GM18505 (cell line): ENCODE measurements at regions not wholly inside any gene's neighbourhood (a gene's known extent, or its start where the extent isn't known, plus 50 kb on each side); places are given as distances from the start of the nearest gene placed in this dataset.

ENCODE experiments used
- ATAC-seq: cut with Tn5 transposase; IDR thresholded peaks from one replicate; pipeline ENCODE4 v1.9.1; 2021; ENCODE audit not compliant: unreplicated experiment
- POLR2A ChIP-seq: IDR thresholded peaks from 4 replicates; pipeline ENCODE4 v1.6.1; 2011; ENCODE audit warnings: borderline replicate concordance; ENCODE audit not compliant: insufficient read depth, insufficient read length; ENCODE audit errors: extremely low read depth

DNA sequence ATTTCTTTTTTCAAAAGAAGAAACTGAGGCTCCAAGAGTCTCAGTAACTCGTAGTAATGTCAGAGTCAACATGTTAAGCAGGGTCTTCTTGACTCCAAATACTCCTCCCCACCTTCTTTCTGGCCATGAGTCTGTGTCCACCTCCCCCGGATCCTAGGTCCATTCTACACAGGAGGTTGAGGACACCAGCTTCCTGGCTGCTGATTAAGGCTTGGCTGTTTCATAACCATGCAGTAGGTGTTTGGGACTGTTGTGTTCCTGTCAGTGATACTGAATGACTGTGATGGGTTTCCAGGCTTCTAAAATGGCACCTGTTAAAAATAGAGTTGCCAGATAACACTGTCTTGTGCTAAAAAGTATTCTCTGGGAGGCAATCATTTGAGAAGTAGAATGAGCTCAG, 130.8 kb upstream of the IL12A start:
- no peak for ATAC-seq
- no peak for TF ChIP-seq POLR2A

DNA sequence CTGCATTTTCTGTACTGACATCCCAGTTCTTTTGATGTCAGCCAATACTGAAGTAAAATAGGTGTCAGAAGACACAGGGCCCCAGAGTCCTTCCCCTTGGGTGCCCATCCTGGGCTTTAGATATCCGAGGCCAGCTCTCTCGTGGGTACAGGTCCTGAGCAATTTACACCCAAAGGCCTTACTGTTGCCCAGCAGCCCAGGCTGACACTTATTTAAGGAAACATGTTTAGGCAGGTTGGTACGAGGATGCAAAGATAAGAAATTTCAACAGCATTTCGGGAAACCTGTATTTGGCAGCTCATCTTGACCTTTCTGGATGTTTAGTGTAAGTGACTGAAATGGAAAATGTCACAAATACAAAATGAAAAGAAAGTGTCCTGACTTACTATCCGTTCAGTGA, 130.0 kb upstream of the IL12A start:
- ATAC-seq, result no peak
- no peak for TF ChIP-seq POLR2A

DNA sequence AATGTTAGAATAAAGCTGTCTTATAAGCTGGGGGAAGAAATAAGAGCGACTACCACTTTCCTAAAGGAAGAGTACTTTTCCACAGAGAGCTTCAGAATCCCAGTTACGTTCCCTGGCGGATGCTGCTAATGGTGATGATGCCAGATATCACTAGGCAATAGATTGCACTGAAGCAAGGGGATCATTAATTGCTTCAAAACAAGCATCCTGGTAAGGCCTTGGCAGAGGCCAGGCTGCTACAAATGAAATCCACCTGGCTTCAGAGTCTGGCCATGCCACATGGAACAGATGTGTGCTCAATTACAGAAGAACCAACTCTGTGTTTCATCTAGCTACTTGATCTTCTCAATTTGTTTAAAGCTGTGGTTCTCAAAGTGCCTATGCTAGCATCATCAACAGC, 129.2 kb upstream of the IL12A start:
- no peak for ATAC-seq
- no peak for TF ChIP-seq POLR2A

DNA sequence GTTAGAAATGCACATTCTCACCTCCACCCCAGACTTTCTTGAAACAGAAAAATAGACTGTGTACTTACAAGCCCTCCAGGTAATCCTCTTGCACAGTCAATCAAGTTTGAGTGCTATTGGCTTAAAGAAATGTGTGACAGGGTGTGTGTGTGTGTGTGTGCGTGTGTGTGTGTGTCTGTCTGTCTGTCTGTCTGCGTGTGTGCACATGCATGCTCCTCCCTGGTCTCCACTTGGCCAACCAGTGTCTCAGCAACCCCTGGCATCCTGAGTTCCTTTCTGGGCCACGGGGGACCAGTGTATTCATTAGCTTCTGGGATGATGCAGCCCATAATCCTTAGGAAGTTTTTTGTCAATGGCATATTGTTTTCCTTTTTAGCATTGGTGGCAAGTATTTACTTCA, 128.8 kb upstream of the IL12A start:
- no peak for TF ChIP-seq POLR2A
- no peak for ATAC-seq

DNA sequence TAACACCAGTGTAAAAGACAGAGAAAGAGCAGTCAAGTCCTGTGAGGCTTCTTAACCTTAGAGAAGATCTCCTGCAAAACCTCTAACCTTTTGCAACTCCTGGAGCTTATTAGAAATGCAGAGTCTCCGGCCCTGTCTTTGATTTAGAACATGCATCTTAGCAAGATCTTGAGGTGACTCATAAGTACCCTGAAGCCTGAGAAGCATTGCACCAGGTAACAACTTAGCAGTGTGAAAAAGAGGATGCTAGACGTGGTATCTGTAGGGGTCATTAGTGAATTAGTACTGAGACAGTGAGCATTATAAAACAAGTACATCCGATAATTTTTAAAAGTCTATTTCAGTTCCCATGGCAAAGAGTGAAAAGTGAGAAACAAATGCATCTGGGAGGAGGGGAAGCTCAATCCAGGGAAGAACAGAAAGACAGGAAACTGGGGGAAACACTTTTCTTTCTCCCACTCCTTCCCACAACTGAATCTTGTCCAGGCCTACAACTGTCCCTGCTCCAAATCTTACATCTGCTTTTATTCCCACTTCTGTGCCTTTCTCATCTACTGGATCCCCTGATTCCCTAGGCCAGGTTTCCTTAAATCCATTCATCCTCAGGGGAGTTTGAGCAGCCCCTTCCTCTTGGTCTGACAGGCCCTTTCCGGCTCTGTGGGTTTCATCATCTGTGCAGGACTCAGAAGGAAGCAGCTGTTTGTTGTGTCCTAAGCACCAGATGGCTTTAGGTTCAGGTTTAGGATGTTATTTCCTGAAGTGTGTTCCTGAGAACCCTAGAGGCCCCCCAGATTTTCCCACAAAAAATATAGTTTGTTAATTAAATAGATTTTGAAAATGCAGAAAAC, 128.1 kb upstream of the IL12A start:
- peak; percentile 40 for ATAC-seq
- no peak for TF ChIP-seq POLR2A

DNA sequence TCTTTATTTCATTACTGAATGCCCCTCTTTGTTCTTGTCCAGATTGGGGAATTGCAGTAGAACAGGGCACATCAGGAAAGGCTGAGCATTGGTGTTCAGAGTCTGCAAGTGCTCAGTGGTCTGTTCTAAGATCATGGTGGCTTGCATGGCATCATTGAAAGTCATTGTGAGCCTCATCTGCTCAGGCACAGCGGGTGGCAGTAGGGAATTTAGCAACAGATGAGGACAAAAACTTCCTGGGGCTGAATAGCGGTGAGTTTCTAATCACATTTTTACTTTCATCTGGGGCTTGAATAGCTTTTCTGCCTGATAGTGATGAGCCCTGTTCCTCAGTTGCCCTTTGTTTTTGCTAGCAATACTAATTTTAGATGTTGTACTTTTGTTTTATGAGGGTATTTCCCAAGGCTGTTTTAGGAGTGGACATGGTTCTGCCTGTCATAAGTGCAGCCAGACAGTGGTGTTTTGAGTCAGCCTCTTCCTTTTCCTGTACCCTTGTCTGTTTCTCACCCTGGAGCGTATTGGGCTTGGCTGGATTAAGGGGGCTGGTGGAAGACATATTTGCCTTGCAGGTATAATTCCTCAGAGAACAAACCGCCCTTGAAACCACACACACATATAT, 127.2 kb upstream of the IL12A start:
- ATAC-seq, result peak; percentile 69

DNA sequence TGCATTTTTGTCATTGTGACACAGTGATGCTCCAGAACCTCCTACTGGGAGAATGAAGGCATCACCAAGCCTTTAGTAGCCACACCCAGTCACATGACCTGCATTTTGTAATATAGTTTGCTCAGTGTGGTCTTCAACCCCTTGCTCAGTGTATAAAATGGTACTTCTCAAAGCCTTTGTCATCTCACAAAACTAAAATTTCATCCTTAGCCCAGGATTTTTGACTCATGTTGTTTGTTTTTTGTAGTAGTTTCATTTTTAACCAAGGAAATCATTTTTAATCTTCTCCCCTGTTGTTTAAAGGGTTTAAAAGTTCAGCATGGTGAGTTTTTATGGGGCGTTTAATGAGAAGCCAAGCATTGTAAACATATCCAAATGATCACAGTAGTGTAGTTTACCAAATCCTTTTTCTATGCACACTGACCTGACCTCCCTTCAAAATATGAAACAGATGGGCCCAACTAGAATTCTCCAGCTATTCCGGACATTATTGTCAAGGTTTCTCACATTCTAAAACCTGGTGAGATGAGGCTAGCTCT, 123.5 kb upstream of the IL12A start:
- no peak for TF ChIP-seq POLR2A
- ATAC-seq, result no peak

More for the DNA sequence above, 127.2 kb upstream of the IL12A start:
- TF ChIP-seq POLR2A, result no peak

DNA sequence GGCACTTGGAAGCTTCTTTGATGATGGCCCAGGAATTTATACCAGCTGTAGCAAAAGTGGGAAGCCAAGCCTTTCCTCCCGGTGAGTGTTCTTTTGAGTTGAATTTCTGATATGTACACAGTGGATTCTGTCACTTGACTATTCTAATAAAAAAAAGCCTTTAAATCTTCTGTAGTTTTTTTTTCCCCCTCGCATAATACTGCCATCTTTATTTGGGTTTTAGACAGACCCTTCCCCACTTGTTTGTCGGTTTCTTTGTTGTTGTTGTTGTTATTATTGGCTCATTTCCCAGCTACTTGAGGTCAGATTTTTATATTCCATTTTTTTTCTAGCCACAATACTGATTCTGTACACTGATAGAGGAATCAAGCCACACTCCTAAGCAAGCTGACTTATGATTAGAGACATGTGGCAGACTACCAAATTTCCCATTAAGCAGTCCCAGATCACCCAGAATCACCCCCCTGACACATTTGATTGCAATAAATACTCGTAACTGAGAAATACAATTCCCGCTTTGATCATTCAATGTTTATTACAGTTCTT, 122.4 kb upstream of the IL12A start:
- no peak for TF ChIP-seq POLR2A
- ATAC-seq, result no peak

DNA sequence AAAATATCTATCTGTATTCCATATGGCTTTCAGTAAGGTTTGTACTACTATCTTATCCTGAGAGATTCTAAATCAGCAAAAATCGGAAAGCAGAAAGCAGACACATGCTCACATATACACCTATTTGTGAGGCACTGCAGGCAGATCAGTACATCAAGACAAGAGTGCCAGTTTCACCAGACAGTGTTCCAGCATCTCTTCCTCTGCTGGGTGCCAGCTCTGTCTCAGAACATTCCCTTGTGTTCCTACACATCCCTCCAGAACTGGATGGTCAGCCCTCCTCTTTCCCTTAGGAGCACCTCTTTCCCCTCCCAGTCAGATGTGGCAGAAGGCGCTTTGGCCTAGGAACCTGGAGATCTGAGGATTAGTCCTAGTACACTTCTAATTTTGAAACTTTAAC, 121.3 kb upstream of the IL12A start:
- TF ChIP-seq POLR2A, result no peak
- no peak for ATAC-seq

DNA sequence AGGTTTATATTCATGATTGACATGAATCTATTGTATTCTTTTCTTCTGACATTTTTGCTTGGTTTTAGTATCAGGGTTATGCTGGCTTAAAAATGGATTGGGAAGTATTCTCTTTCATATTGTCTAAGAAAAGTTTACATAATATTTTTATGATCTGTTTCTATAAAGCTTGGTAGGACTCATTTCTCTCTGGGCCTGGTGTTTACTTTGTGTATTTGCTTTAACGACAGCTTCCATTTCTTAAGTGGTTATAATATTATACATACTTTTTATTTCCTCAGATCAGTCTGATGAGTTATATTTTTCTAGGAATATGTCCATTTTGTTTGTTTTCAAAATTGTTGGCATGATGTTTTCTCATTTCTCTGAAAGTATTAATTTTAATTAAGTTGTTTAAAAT, 117.9 kb upstream of the IL12A start:
- no peak for TF ChIP-seq POLR2A
- no peak for ATAC-seq

DNA sequence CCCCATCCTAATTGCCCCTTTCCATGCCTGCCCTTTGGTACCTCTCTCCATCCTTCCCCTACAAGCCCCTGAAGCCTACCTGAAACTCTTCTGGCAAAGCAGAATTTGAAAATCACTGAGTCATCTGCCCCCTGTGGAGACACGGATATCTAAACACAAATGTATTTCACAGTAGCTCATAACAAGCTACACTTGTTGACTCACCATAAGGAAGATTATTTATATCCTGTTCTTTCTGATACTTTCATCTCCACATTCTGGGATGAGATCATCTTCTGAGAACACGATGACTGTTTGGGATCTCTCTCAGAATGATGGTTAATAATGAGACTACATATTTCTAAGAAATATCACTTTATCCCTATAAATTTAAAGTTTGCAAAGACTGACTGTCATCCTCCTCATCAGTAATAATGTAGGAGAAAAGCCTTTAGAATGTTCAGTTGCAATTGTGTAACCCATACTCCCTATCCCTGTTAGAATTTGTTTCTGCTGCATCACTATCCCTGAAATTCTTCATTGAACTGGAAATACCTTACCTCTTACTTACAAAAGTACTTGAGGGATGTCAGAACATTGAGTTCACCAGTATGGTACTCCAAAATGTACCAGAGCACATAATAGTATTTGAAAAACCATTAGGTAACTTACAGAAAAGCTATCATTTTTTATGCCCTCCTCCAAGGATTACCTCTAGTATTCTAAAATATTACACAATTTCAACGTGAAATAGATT, 116.1 kb upstream of the IL12A start:
- peak; percentile 85 for ATAC-seq
- no peak for TF ChIP-seq POLR2A

DNA sequence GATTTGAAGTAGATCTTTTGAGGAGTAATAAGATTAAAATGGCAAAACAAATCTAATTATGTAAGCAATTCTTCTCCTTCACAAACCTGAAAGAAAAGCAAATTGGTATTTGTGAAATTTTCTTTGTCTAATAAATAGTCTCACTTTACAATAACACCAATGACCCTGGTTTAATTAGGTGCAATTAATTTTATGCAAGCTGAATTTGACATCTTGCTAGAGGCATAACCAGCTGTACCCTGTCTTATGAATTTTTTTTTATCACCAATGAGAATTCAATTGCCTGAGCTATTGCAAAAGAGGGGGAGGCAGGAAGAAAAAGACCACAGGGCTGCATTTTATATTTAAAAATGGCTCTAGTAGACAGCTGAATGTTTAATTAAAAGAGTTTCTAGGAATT, 113.5 kb upstream of the IL12A start:
- no peak for TF ChIP-seq POLR2A
- ATAC-seq, result no peak

DNA sequence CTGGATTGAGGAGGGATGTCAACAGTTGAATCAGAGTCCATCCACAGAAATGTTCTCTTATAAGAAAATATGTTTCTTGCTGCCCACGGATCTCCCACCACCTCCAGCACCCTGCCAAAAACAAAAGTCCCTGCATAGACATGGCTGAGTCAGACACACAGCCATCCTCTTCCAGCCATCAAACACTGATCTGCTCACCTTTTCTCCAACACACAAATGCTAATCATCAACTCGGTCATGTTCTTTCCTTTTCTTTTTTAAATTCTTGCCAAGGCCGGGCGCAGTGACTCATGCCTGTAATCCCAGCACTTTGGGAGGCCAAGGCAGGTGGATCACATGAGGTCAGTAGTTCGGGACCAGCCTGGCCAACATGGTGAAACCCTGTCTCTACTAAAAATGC, 110.7 kb upstream of the IL12A start:
- TF ChIP-seq POLR2A, result no peak
- no peak for ATAC-seq
